Ishikawa (cell line): ENCODE measurements at regions not wholly inside any gene's neighbourhood (a gene's known extent, or its start where the extent isn't known, plus 50 kb on each side); places are given as distances from the start of the nearest gene placed in this dataset.

Source experiments
- CREB1 ChIP-seq: IDR thresholded peaks from 2 replicates; pipeline ENCODE4 v1.6.1; 2012; ENCODE audit warnings: low read depth
- EGR1 ChIP-seq: IDR thresholded peaks from 2 replicates; pipeline ENCODE4 v1.6.1; 2012
- EP300 ChIP-seq: IDR thresholded peaks from 2 replicates; pipeline ENCODE4 v1.6.1; 2012; ENCODE audit warnings: borderline replicate concordance
- RAD21 ChIP-seq: IDR thresholded peaks from 2 replicates; pipeline ENCODE4 v1.6.1; 2012; ENCODE audit warnings: low read depth
- REST ChIP-seq: IDR thresholded peaks from 2 replicates; pipeline ENCODE4 v1.6.1; 2012; ENCODE audit warnings: low read depth, mild to moderate bottlenecking
- TCF12 ChIP-seq: IDR thresholded peaks from 2 replicates; pipeline ENCODE4 v1.6.1; 2012; ENCODE audit warnings: low read depth
- YY1 ChIP-seq: IDR thresholded peaks from 2 replicates; pipeline ENCODE4 v1.6.1; 2012; ENCODE audit warnings: low read depth
- ZBTB7A ChIP-seq: IDR thresholded peaks from 2 replicates; pipeline ENCODE4 v1.6.1; 2012; ENCODE audit warnings: low read depth

GRCh38 chr22:48042621-48043395, 1280.4 kb downstream of the TBC1D22A start:
- TF ChIP-seq CREB1 (no peak), REST (no peak), EGR1 (no peak), TCF12 (no peak), ZBTB7A (no peak), RAD21 (no peak), EP300 (no peak), YY1 (no peak)
